Mesothelial cell of epicardium (in vitro differentiated cells): ENCODE measurements at regions not wholly inside any gene's neighbourhood (a gene's known extent, or its start where the extent isn't known, plus 50 kb on each side); places are given as distances from the start of the nearest gene placed in this dataset.

Experiments
- DNase-seq, 2 experiments: peaks; one replicate each; pipeline ENCODE4 v3.0.0; 2021; ENCODE audit warnings: low spot score in 2 of 2; ENCODE audit not compliant: unreplicated experiment in 2 of 2
- H3K27ac Mint-ChIP-seq: 2 replicates; pipeline ENCODE4 v1.8.0; 2021; ENCODE audit warnings: mixed read lengths
- H3K27me3 Mint-ChIP-seq: 2 replicates; pipeline ENCODE4 v1.8.0; 2021; ENCODE audit warnings: low read depth, mixed read lengths
- H3K36me3 Mint-ChIP-seq: 2 replicates; pipeline ENCODE4 v1.8.0; 2021; ENCODE audit warnings: mixed read lengths
- H3K4me1 Mint-ChIP-seq: 2 replicates; pipeline ENCODE4 v1.8.0; 2021; ENCODE audit warnings: mixed read lengths
- H3K4me3 Mint-ChIP-seq: 2 replicates; pipeline ENCODE4 v1.8.0; 2021; ENCODE audit warnings: mild to moderate bottlenecking, moderate library complexity, mixed read lengths
- H3K9me3 Mint-ChIP-seq: 2 replicates; pipeline ENCODE4 v1.8.0; 2021; ENCODE audit warnings: mixed read lengths
- CTCF ChIP-seq: fragments of 200-600 bp; sonication (generic); IDR thresholded peaks from one replicate; pipeline ENCODE4 v1.5.0; 2021; ENCODE audit warnings: antibody characterized with exemption; ENCODE audit not compliant: unreplicated experiment

- Mint-ChIP-seq H3K27ac (no peak overlapping the region), H3K36me3 (no peaks in the 10 kb centered on the region), H3K9me3 (no peaks in the 10 kb centered on the region), H3K27me3 (peaks cover 54% of the 10 kb centered on the region), H3K4me1 (peaks cover 6% of the 10 kb centered on the region), H3K4me3 (no peak overlapping the region)
- DNase-seq, result no peak
- no peak for TF ChIP-seq CTCF
Observed at GRCh38 chr12:53827306-53827705, 75.5 kb upstream of the CISTR start.

DNA sequence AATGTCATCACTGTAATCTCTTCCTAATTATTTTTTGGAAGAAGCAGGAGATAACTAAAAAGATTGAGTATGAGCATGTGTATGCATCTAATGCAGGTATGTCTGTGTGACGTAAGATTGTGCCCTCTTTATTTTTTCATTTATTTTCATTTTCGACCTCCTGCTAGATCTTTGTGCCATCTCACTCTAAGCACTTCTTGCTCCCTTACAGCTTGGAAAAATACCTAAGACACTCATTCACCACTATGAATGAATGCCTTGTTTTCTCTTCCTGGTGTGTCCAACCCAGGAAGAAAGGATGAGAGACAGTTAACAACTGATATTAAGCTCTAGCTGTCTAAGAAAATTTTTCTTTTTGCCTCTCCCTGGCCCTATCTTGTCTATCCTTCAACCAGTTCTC lies 76.8 kb upstream of the CISTR start:
- no peak overlapping the region for H3K4me3 Mint-ChIP-seq
- TF ChIP-seq CTCF, result no peak
- peaks cover 6% of the 10 kb centered on the region for H3K4me1 Mint-ChIP-seq

DNA sequence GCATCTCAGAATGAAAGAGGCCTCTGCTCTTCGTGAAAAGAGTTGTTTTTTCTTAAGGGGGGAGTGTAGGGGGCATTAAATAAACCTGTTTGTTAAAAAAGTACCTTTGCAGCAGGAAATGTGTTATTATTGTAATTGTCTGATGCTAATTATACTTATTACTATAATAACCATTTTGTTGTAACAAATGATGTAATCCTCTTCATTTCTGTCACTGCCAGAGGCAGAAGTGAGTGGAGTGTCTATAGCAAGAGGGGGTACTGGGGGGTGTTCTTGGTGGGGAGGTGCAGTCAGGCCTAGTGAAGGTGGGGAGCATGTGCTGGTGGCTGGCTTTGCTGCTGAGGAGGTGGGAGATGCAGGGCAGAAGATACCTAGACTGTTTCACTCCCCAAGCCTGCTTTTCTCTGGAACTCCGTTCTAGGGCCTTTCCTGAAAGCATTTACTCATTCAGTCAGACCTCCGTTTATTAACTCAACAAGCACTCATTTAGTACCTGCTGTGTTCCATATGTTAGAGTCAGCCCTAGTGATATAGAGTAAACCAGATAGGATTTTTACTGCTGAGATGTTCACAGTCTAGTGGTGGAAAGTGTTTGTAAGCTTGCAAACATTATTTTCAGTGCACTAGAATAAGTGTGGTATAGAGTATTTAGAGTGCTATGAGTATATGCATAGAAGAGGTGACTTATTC lies 77.5 kb upstream of the CISTR start:
- peaks cover 58% of the 10 kb centered on the region for H3K27me3 Mint-ChIP-seq
- TF ChIP-seq CTCF, result no peak
- no peak overlapping the region for H3K4me3 Mint-ChIP-seq
- no peak overlapping the region for H3K27ac Mint-ChIP-seq
- peaks cover 6% of the 10 kb centered on the region for H3K4me1 Mint-ChIP-seq
- no peaks in the 10 kb centered on the region for H3K9me3 Mint-ChIP-seq
- no peak for DNase-seq
- H3K36me3 Mint-ChIP-seq, result no peaks in the 10 kb centered on the region

More for the DNA sequence above, 76.8 kb upstream of the CISTR start:
- DNase-seq, result no peak
- no peaks in the 10 kb centered on the region for H3K9me3 Mint-ChIP-seq
- no peak overlapping the region for H3K27ac Mint-ChIP-seq
- peaks cover 57% of the 10 kb centered on the region for H3K27me3 Mint-ChIP-seq
- no peaks in the 10 kb centered on the region for H3K36me3 Mint-ChIP-seq

GRCh38 chr12:53830631-53831030 lies 78.9 kb upstream of the CISTR start:
- H3K27me3 Mint-ChIP-seq, result peaks cover 55% of the 10 kb centered on the region
- H3K4me1 Mint-ChIP-seq, result peaks cover 6% of the 10 kb centered on the region
- no peaks in the 10 kb centered on the region for H3K36me3 Mint-ChIP-seq
- H3K9me3 Mint-ChIP-seq, result no peaks in the 10 kb centered on the region
- no peak for TF ChIP-seq CTCF
- H3K4me3 Mint-ChIP-seq, result no peak overlapping the region
- no peak overlapping the region for H3K27ac Mint-ChIP-seq
- DNase-seq, result no peak

DNA sequence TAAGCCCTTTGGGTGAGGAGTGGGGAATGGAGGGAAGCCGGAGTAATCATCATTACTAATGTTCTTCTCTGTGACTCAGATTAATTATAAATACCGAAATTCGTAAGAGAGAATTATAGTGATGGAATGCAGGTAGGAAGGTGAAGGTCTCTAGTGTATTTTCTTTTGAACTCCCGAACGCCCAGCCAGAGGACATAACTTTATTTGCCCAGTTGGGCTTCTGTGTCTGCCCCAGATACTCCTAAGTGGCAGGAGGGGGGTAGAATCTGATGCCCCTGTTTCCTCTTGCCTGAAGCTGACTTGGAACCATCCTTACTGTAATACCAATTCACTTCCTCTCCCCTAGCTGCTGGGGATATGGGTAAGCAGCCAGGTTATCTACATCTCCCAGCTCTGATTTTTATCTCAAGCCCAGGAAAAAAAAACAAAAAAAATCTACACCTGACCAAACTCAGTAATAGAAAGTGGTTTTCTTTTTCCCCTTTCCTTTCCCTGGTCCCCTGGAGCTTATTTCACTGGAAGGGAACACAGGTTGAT lies 84.4 kb upstream of the CISTR start:
- Mint-ChIP-seq H3K27ac (no peak overlapping the region), H3K27me3 (peaks cover 89% of the 10 kb centered on the region), H3K36me3 (no peaks in the 10 kb centered on the region), H3K9me3 (no peaks in the 10 kb centered on the region), H3K4me3 (no peak overlapping the region), H3K4me1 (no peaks in the 10 kb centered on the region)
- TF ChIP-seq CTCF, result no peak
- no peak for DNase-seq

GRCh38 chr12:53838978-53839377 lies 87.2 kb upstream of the CISTR start:
- H3K4me1 Mint-ChIP-seq, result peaks cover 10% of the 10 kb centered on the region
- no peak for DNase-seq
- no peaks in the 10 kb centered on the region for H3K36me3 Mint-ChIP-seq
- no peak overlapping the region for H3K4me3 Mint-ChIP-seq
- H3K27me3 Mint-ChIP-seq, result peaks cover 84% of the 10 kb centered on the region
- no peak for TF ChIP-seq CTCF
- H3K9me3 Mint-ChIP-seq, result no peaks in the 10 kb centered on the region
- H3K27ac Mint-ChIP-seq, result no peak overlapping the region
